DND-41 (cell line): ENCODE measurements at regions not wholly inside any gene's neighbourhood (a gene's known extent, or its start where the extent isn't known, plus 50 kb on each side); places are given as distances from the start of the nearest gene placed in this dataset.

ENCODE experiments used
- ATAC-seq: fragments of 200-7000 bp; cut with Tn5 transposase; 3 replicates; pipeline ENCODE4 v1.9.1; 2021; ENCODE audit warnings: low read depth; ENCODE audit not compliant: insufficient read depth
- DNase-seq: peaks from one replicate; pipeline ENCODE4 v3.0.0-alpha.2; 2020
- H2AFZ ChIP-seq: 2 replicates; pipeline ENCODE4 v1.6.0; 2012; ENCODE audit warnings: low read depth, low read length
- H3K27ac ChIP-seq: 2 replicates; pipeline ENCODE4 v1.5.1; 2012; ENCODE audit warnings: low read length, inconsistent platforms
- H3K27me3 ChIP-seq: fragments of 200-600 bp; sonication (generic); 2 replicates; pipeline ENCODE4 v1.6.0; 2012; ENCODE audit warnings: low read length, mild to moderate bottlenecking, inconsistent platforms; ENCODE audit not compliant: insufficient read depth, poor library complexity
- H3K36me3 ChIP-seq: 2 replicates; pipeline ENCODE4 v1.5.1; 2012; ENCODE audit warnings: low read length, inconsistent platforms; ENCODE audit not compliant: insufficient read depth
- H3K4me1 ChIP-seq: 2 replicates; pipeline ENCODE4 v1.5.1; 2012; ENCODE audit warnings: mild to moderate bottlenecking, low read length; ENCODE audit not compliant: insufficient read depth
- H3K4me2 ChIP-seq: 2 replicates; pipeline ENCODE4 v1.6.0; 2012; ENCODE audit warnings: mild to moderate bottlenecking, moderate library complexity, low read length, inconsistent platforms; ENCODE audit not compliant: insufficient read depth
- H3K4me3 ChIP-seq, 2 experiments: fragments of 200-600 bp in 1 of 2; shearing (Covaris generic) in 1 of 2; 2 replicates each; pipeline ENCODE4 v1.5.1; 2012 to 2016; ENCODE audit warnings: inconsistent platforms in 2 of 2, low read length in 2 of 2, mild to moderate bottlenecking in 2 of 2, low read depth in 1 of 2, moderate library complexity in 1 of 2
- H3K79me2 ChIP-seq: 2 replicates; pipeline ENCODE4 v1.6.0; 2012; ENCODE audit warnings: low read length, inconsistent platforms; ENCODE audit not compliant: insufficient read depth
- H3K9ac ChIP-seq: 2 replicates; pipeline ENCODE4 v1.6.0; 2012; ENCODE audit warnings: low read depth, mild to moderate bottlenecking, inconsistent platforms, low read length, moderate library complexity
- H3K9me3 ChIP-seq: 2 replicates; pipeline ENCODE4 v1.5.1; 2012; ENCODE audit warnings: low read length, moderate library complexity, mild to moderate bottlenecking, inconsistent platforms; ENCODE audit not compliant: insufficient read depth, severe bottlenecking
- H4K20me1 ChIP-seq: 2 replicates; pipeline ENCODE4 v1.6.0; 2012; ENCODE audit warnings: low read length; ENCODE audit not compliant: insufficient read depth
- EZH2 ChIP-seq: IDR thresholded peaks from 3 replicates; pipeline ENCODE4 v1.6.1; 2012; ENCODE audit warnings: borderline replicate concordance, low read depth, mild to moderate bottlenecking, moderate library complexity, low read length, inconsistent platforms; ENCODE audit not compliant: severe bottlenecking
- TF ChIP-seq, protein P1 (sequence below): IDR thresholded peaks from 2 replicates; pipeline ENCODE4 v1.5.1; 2012; ENCODE audit warnings: borderline replicate concordance, low read length, moderate library complexity, mild to moderate bottlenecking; ENCODE audit not compliant: poor library complexity, severe bottlenecking; ENCODE audit errors: extremely low read depth

- no peak overlapping the region for H3K4me3 ChIP-seq
- H3K36me3 ChIP-seq, result no peaks in the 10 kb centered on the region
- H2AFZ ChIP-seq, result no peak overlapping the region
- no peak overlapping the region for H3K27ac ChIP-seq
- H3K79me2 ChIP-seq, result no peaks in the 10 kb centered on the region
- H3K4me2 ChIP-seq, result no peak overlapping the region
- no peaks in the 10 kb centered on the region for H3K4me1 ChIP-seq
- H4K20me1 ChIP-seq, result no peaks in the 10 kb centered on the region
- no peak overlapping the region for H3K9ac ChIP-seq
- no peaks in the 10 kb centered on the region for H3K9me3 ChIP-seq
- H3K27me3 ChIP-seq, result no peaks in the 10 kb centered on the region
- DNase-seq, result no peak
- TF ChIP-seq, protein P1, sequence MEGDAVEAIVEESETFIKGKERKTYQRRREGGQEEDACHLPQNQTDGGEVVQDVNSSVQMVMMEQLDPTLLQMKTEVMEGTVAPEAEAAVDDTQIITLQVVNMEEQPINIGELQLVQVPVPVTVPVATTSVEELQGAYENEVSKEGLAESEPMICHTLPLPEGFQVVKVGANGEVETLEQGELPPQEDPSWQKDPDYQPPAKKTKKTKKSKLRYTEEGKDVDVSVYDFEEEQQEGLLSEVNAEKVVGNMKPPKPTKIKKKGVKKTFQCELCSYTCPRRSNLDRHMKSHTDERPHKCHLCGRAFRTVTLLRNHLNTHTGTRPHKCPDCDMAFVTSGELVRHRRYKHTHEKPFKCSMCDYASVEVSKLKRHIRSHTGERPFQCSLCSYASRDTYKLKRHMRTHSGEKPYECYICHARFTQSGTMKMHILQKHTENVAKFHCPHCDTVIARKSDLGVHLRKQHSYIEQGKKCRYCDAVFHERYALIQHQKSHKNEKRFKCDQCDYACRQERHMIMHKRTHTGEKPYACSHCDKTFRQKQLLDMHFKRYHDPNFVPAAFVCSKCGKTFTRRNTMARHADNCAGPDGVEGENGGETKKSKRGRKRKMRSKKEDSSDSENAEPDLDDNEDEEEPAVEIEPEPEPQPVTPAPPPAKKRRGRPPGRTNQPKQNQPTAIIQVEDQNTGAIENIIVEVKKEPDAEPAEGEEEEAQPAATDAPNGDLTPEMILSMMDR, result no peak
- no peak for TF ChIP-seq EZH2
- ATAC-seq, result no peak
These were observed 96.8 kb upstream of the ADGRL2 start for GRCh38 chr1:81703756-81704463.

- no peaks in the 10 kb centered on the region for H4K20me1 ChIP-seq
- H3K27me3 ChIP-seq, result no peaks in the 10 kb centered on the region
- ATAC-seq (no peak), DNase-seq (no peak)
- H3K4me3 ChIP-seq, result no peak overlapping the region
- no peaks in the 10 kb centered on the region for H3K79me2 ChIP-seq
- TF ChIP-seq, protein P1, result no peak
- TF ChIP-seq EZH2, result no peak
- H2AFZ ChIP-seq, result no peak overlapping the region
- H3K4me1 ChIP-seq, result no peaks in the 10 kb centered on the region
- no peak overlapping the region for H3K27ac ChIP-seq
- H3K36me3 ChIP-seq, result no peaks in the 10 kb centered on the region
- H3K9me3 ChIP-seq, result no peaks in the 10 kb centered on the region
- H3K4me2 ChIP-seq, result no peak overlapping the region
- H3K9ac ChIP-seq, result no peak overlapping the region
These were observed 97.4 kb upstream of the ADGRL2 start for GRCh38 chr1:81703391-81703755.

DNA sequence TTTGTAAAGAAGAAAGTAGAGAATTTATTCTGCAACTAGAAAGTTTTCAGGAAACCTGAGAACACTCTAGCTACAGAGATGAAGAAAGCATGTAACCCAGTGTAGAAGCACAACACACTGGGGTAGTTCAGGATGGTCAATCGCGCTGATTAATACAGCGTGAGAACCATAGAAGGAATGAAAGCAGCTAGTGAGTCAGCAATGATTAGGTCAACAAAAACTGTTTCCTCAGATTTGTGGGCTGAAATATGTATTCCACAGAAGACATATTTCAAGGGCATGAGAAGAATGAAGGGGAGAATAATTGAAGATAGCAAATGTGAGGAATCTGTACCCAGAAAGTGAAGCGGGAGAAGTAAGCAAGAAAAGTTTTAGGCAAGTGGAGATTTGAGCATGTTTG is 97.8 kb upstream of the ADGRL2 start:
- no peaks in the 10 kb centered on the region for H3K4me1 ChIP-seq
- H3K36me3 ChIP-seq, result no peaks in the 10 kb centered on the region
- H3K4me2 ChIP-seq, result no peak overlapping the region
- no peak overlapping the region for H2AFZ ChIP-seq
- no peak overlapping the region for H3K9ac ChIP-seq
- no peak for DNase-seq
- no peaks in the 10 kb centered on the region for H3K79me2 ChIP-seq
- no peak overlapping the region for H3K27ac ChIP-seq
- H3K9me3 ChIP-seq, result no peaks in the 10 kb centered on the region
- ATAC-seq, result no peak
- no peak overlapping the region for H3K4me3 ChIP-seq
- no peak for TF ChIP-seq EZH2
- TF ChIP-seq, protein P1, result no peak
- no peaks in the 10 kb centered on the region for H3K27me3 ChIP-seq
- H4K20me1 ChIP-seq, result no peaks in the 10 kb centered on the region
